H4 (cell line): ENCODE measurements at regions not wholly inside any gene's neighbourhood (a gene's known extent, or its start where the extent isn't known, plus 50 kb on each side); places are given as distances from the start of the nearest gene placed in this dataset.
A peak's percentile ranks its signal among the peaks of the same experiment; 100 is the strongest.

Experiments
- DNase-seq: peaks from one replicate; pipeline ENCODE4 v3.0.0-alpha.2; 2015; ENCODE audit warnings: low spot score

DNA sequence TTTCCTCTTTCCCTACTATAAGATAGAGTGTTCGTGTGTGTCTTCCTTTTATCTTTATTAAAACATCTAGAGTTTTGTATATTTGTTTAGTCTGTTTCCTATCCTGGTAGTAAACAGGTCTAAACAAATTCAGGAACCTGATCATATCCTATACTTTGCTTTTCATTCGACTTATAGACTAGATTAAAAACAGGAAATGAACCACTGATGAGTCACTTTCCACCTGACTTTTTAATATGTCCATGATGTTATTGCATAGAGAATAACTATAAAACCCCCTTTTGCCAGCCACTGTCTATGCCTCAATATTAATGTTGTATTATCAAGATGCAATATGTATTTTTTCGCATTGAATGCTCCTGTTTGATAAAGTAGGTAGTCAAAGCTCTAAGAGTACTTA, 1794.0 kb downstream of the STIM2 start:
- DNase-seq, result no peak

DNA sequence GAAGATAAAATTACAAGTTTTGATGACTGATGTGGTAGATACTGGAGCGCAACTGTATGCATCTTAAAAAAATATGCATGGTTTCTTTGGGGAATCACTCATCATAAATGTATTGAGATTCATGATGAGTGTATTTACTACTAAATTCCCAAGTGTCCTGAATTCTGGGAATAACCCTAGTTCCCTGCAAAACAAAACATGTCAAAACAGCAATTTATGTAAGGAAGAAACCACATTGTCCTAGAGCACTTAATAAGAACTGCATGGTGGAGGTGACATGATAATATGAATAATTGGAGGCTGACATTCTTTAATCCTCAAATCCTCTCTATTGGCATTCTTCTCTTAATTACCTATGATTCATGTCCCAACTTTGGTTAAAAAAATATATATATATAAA, 1804.7 kb downstream of the STIM2 start:
- no peak for DNase-seq

DNA sequence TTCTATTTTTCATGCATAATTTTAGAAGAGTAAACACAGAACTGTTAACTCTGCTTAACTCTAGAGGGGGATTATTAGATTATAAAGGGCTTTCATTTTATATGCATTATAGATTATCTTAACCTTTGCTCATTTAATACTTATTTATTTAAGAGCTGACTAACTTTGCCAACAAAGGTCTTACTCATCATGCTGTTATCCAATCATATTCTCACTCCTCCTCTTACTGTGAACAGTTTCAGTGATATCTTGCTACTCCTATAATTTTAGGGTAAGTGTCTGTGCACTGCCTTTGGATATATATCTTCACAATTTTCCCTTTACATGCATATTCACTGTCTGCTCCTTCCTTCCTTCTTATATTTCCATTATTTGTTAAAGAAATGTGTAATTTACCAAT, 1814.9 kb downstream of the STIM2 start:
- DNase-seq, result no peak

DNA sequence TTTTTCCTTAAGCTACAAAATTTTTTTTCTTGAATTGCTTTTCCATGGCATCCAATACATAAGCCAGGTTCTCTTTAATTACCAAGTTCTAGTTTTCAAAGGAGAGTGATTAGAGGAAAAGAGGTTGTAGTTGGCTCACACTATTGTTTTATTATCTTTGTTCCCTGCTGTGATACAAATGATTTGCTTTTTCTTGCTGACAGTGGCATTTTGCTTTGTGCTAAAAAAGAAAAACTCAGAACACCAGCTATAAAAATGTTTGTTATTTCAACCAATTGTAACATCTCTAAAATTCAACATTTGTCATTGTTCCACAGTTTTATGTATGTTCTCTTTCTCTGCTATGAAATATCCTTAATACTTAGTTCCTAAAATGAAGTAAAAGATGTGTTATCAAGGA, 1817.2 kb downstream of the STIM2 start:
- no peak for DNase-seq

DNA sequence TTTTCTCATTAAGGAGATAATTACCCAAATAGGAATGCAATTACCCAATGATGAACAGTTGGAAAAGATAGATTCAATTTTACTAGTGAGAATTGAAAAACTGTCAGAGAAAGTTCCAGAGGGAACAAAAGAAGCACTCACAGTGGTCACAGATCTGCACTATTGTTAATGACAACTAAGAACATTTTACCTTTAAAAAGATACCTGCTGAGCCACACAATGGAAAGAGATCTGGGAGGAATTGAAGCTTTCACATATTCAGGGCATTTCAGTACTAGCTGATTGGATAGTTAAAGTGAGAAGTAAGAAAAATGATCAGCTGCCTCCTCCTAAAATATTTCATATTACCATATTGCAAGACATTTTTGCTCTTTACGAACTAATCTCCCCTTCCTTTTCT, 1822.2 kb downstream of the STIM2 start:
- DNase-seq, result no peak

DNA sequence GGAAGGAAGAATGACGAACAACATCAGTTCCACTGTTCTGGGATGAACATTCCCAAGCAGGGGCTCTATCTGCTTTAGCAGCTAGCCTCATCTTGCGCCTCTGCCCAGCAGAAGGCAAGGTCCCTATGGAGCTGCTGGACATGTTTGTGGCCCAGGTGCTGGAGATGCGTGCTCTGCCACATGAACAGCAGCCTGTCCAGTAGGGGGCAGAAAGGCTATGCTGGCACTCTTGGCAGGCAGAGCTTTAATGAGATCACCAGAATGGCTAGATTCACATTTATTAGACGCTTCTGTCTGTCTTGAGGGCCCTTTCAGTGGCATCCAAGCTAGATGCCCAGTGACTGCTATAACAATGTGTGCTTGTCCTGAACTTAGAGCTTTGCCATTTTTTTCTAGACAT, 1826.0 kb downstream of the STIM2 start:
- DNase-seq, result peak; percentile 76

DNA sequence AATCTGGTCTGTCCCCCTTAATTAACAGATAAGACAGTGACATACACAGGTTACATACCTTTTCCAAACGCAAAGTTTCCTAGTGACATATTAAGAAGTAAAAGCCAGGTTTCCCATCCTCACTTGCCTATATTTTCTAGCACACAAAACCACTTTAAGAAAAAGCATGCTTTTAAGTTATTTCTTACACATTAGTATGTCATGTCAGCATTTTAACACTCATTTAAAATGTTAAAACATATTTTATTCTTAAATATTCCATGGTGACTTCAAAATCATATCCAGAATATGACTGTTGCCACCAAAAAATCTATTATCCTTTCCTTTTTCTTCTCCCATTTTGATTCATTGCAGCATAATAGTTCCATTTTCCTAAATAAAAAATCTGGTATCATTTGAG, 1830.2 kb downstream of the STIM2 start:
- no peak for DNase-seq

DNA sequence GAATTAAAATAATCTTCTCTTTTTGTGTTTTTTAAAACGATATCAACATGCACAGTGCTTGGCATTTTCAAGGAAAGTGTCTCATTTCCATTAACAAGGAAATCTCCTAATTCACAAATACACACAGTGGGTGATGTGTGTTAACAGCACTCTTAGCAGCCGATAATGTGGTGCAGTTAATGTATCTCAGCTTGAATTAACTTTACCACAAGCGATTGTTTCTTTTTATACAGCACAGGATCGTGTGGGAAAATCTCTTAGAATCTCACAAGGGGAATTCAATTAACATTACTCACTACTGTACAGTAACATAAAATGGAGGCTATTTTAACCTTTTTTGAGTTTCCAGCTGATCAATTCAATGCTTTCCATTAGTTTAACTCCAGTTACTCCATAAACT, 1841.9 kb downstream of the STIM2 start:
- no peak for DNase-seq

DNA sequence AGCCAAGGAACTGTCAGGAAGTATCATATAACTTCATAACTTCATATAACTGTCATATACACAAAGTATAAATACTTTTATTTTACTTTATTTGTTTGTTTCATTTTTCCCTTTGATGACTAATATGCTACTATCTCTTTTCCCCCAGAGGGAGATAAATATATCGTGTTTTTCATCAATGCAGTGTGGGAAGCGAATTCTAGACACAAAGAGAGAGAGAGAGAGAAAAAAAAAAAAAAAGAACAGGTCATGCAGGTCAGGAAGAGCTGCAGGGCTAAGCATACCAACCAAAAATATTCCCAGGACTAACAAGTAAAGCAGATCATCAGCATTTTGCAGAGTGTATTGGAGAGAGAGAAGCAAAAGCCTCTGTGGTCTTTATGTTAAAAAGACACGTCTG, 1849.2 kb downstream of the STIM2 start:
- no peak for DNase-seq

DNA sequence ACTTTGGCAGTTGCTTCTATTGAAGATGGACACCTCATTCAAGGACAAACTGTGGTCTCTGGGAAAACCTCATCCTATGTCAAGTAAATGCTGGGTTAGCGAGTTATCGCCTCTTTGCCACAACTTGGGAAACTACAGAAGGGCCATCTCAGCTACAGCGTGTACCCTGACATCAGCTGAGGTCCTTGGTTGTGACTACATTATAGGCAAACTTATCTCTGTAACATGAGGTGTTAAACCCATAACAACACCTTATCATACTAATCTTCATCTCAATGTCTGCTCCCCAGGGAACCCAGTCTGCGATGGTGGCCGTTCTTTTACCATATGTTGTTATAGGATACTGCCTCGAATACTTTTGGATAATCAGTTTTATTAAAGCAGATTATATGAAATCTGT, 1862.7 kb downstream of the STIM2 start:
- no peak for DNase-seq

DNA sequence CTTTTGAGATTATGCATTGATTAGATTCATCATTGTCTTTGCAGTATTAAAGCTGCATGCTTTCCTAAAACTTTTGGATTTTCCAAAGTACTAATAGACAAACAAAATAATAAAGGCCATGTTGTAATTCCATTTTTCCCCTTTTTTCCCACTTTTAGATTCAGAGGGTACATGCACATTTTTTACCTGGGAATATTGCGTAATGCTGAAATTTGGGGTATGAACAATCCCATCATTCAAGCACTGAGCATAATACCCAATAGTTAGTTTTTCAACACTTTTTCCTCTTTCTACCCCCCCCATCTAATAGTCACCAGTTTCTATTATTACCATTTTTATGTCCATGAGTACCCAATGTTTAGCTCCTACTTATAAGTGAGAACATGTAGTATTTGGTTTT, 1863.6 kb downstream of the STIM2 start:
- DNase-seq, result no peak

DNA sequence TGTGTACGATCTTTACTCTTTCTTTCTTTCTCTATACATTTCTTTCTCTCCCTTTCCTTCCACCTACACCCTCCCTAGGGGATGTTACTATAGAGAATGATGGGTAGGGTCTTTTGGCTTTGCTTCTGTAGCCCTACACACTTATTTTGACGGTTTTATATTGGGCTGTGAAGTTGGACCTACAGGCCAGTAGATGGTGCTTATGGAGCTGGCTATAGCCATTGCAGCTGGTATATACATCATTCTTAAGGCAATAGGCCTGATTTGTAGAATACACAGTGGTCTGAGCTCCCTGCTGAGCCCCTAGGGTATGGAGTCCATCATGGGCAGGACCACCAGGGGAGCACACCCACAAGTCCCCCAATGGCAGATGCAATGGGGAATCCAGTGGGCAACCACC, 1869.7 kb downstream of the STIM2 start:
- no peak for DNase-seq

DNA sequence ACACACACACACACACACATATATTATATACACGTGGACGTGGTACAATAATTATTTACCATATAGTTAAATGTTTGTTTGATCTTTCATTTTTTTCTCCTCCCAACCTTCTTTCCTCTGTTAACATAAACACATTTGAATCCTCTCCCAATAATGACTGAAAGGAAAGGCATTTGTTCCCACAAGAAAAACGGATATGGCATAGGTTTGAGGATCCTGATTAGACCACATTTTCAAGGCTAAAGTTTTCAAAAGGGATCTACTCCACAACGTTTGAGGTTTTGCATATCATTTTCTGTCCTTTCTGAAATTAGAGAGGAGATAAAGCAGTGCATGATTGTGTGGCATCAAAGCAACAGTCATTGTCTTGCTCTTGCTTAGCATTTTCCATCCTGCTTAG, 1883.4 kb downstream of the STIM2 start:
- DNase-seq, result no peak

DNA sequence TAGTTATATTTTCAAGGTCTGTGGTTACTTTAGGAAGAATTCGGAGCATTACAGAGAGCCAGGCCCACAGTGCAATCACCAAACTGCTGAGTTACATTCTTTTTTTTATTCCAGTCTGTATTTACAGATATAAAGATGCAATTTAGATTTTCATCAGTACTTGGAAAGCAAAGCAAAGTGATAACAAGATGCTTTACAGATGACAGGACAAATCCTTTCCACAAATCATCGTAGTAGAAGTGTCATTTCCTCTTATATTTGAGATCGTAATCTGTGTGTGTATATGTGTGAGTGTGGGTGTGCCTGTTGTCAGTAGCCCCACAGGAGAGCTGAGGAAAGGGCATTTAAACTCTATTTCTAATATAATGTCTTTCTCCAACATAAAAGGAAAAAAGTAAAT, 1893.7 kb downstream of the STIM2 start:
- no peak for DNase-seq

DNA sequence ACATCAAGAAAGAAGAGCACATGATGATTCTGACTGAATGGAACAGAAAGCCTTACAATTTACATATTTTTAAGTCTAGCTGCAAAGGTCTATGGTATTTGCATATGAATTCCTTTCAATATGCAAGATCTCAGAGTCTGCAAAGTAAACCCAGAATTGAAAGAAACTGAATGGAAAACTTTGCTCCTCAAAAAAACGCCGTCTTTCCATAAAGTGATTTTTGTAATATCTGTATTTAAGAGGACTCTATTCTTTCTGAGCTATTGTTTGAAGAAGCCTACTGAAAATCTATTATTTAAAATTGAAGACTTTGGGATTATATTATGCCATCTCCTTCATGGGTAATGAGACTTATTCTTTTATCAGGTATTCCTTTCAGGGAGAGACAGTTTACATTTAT, 1894.4 kb downstream of the STIM2 start:
- no peak for DNase-seq

DNA sequence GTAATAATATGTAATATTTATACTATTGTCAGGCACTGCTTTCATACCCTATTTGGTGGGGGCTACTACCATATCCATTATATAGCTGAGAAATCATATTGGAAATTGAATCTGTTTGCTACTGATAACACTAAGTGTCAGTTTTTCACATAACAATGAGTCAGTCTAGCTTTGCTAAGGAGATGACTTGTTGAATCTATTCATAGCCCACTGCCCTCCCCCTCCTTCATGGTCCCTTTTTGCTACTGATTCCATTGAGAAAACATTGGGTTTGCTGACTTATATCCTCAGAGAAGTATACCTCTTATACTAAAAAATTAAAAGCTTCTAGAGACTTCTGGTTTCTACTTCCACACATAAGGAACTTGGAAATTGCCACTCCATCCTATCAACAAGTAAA, 1898.4 kb downstream of the STIM2 start:
- DNase-seq, result no peak

DNA sequence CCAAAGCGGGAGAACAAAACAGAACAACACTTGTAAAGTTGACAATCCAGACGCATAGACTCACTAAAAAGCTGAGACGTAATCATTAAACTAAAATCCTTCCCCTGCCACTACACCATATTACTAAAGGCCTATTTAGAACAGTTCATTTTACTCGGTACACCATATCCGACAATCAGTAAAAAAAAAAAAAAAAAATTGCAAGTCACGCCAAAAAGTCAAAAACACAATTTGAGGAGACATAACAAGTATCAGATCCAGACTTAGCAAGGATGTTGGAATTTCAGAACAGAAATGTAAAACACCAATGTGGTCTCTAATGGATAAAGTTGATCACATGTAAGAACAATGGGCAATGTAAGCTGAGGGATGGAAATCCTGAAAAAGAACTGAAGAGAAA, 1899.4 kb downstream of the STIM2 start:
- DNase-seq, result no peak

DNA sequence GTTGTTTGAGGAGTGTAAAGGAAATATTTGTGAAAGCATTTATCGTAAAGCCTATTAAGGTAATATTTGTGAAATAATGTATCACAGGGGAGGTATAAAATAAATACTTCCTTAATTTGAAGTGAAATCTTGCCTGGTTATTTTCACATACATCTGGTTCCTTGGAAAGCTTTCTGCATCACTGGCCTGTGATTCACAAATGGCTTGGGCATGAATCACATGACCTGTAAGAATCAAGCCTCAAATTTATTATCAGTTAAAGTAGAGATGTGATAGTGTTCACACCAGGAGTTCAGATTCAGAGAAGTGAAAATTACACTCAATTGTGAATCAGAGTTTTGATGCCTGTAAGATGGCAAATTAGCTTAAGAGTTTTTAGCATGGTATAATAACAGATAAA, 1911.4 kb downstream of the STIM2 start:
- no peak for DNase-seq

DNA sequence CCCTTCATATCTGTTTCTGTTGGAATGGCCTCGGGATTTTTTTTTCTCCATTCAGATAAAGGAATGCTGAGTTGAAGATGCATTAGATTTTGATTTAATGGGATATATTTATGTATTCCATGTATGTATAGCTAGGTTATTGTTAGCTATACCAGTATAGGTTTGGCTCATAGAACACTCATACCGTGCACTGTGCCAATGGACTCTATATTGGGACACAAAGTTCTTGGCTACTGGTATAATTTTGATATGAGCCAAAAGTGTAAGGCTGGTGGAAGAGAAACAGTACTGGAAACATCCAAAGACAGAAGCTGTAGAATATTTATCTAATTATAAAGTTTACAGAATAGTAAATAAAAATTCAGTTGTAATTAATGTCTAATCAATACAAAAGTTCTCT, 1912.1 kb downstream of the STIM2 start:
- DNase-seq, result no peak

DNA sequence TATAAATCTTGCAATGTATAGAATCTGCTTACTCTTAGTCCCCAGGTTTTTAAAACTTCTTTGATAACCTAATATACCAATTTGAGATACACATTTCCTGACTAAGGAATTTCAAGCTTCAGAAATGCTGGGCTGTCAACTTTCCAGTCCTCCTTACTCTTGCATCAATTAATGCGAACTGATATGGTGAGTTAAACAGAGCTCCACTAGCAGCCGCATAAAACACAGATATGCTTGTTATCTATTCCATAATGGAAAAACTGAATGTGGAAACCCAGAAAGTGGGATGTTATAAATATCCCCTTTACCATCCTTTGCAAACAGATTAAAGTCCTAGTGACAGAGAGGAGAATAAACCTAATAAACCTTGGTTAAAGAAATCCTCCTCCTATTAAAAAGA, 1913.7 kb downstream of the STIM2 start:
- DNase-seq, result no peak

DNA sequence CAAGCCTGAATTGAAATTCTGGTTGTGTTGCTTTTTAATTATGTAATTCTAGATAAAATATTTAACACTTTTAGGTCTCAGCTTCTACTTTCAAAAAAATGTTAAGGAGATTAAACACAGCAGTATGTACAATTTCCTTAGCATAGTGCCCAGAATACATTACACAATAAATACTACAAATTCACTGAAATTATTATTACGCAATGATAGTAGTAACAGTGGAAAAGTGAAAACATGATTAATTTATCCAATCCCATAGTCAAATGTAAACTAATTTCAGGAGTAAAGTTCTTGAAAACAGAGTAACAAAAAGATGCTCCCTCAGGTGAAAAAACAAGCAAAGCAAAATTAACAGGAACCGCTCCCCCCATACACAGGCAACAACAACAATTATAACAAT, 1915.4 kb downstream of the STIM2 start:
- no peak for DNase-seq

DNA sequence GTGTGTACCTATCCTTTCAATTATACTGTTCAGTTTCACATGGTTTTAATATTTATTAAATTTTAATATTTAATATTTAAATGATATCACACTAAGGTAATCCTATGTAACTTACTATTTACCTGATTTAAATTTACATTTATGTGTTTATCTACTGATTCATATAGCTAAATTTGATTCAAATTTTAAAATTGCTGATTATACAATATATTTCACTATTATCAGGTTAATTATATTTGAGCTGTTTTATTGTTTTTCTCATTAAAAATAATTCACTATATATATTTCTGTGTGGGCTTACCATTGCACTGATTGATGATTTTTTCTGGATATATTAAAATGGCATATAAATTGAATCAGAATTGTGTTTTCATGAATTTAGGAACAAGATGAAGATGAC, 1923.5 kb downstream of the STIM2 start:
- no peak for DNase-seq

DNA sequence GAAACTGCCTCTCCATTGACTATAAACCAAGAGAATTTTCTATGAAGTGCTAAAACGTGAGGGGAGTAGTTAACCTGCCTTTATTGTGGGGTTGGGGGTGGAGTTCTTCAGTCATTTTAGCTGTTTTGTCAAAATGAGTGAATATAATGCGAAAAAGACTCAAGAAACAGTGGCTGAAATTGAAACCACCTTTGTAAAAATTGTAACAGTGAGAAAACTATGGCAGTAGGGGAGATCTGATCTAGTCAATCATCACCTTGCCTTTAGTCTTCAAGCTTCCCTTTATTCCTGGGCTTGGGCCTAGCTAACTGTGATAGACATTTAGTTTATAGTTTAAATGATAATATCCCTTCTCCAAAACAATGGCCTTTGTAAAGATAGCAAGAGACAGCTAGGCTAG, 1927.3 kb downstream of the STIM2 start:
- DNase-seq, result no peak

DNA sequence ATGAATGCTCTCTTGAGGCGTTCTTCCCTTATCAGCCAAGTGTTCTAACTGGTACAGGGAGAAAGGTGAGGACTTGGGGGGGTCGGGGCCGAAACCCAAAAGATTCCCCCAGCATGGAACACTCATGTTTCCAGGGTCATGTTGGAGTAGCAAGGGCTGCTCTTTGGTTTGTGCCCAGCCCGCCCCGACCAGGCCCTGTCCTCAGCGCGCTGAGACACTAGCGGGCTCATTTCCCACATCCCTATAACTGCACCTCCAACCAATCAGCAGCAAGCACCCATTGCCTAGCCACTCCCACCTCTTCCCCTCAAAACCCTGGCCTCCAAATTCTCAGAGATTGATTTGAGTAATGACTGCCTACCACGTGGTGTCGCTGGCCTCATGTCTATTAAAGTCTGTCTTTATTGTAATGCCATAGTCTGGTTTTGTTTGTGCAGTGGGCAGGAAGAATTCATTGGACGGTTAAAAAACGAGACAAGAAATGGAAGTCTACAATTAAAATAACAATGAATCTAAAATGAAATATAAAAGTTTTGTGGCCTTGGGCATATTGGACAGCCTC, 1928.4 kb downstream of the STIM2 start:
- peak; percentile 31 for DNase-seq
